Central memory CD8-positive, alpha-beta T cell (primary cell): ENCODE measurements at regions not wholly inside any gene's neighbourhood (a gene's known extent, or its start where the extent isn't known, plus 50 kb on each side); places are given as distances from the start of the nearest gene placed in this dataset.

ENCODE experiments used
- ATAC-seq: fragments of 150-1000 bp; cut with Tn5 transposase; replicated peaks from 2 replicates; pipeline ENCODE4 v1.10.0; 2022; ENCODE audit warnings: mild to moderate bottlenecking, moderate FRiP score, moderate number of reproducible peaks; ENCODE audit not compliant: poor library complexity, severe bottlenecking; ENCODE audit errors: extremely low read depth
- DNase-seq, 2 donors: peaks; one replicate each; pipeline ENCODE4 v3.0.0; 2021; ENCODE audit warnings: low spot score in 2 of 2
- H3K27ac Mint-ChIP-seq: one replicate; pipeline ENCODE4 v1.8.0; 2022; ENCODE audit warnings: low read depth, mild to moderate bottlenecking, moderate library complexity, mixed read lengths
- H3K27me3 Mint-ChIP-seq: one replicate; pipeline ENCODE4 v1.8.0; 2022; ENCODE audit warnings: mixed read lengths
- H3K36me3 Mint-ChIP-seq: one replicate; pipeline ENCODE4 v1.8.0; 2022; ENCODE audit warnings: mild to moderate bottlenecking, moderate library complexity, mixed read lengths; ENCODE audit not compliant: insufficient read depth
- H3K4me1 Mint-ChIP-seq: one replicate; pipeline ENCODE4 v1.8.0; 2022; ENCODE audit warnings: mixed read lengths
- H3K4me3 Mint-ChIP-seq: one replicate; pipeline ENCODE4 v1.8.0; 2022; ENCODE audit warnings: mild to moderate bottlenecking, moderate library complexity, mixed read lengths
- H3K9me3 Mint-ChIP-seq: one replicate; pipeline ENCODE4 v1.8.0; 2022; ENCODE audit warnings: mixed read lengths

DNA sequence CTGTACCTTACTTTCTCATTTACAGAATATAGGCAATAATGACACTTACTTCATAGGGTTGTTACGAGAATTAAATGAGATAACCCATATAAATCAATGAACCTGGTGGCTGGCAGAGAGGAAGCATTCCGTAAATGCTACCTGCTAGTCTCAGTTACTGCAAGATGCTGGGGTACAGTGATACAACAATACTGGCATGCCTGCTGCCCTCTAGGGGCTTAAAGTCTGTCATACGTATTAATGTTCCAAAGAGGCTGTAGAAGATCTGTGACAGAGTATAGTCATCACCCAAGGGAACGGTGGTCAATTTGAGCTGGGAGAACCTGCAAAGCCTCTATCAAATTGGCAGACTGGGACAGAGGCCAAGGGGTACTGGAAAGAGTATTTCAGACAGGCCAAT lies 421.5 kb downstream of the GPAM start:
- no peak for DNase-seq
- Mint-ChIP-seq H3K27me3 (peaks cover 11% of the 10 kb centered on the region), H3K4me1 (no peaks in the 10 kb centered on the region), H3K4me3 (no peak overlapping the region), H3K27ac (no peak overlapping the region), H3K36me3 (no peaks in the 10 kb centered on the region), H3K9me3 (no peaks in the 10 kb centered on the region)
- no peak for ATAC-seq

GRCh38 chr10:111765216-111765615 lies 418.3 kb downstream of the GPAM start:
- Mint-ChIP-seq H3K27ac (no peak overlapping the region), H3K9me3 (peaks cover 2% of the 10 kb centered on the region)
- DNase-seq, result no peak

GRCh38 chr10:111766464-111766863 lies 417.1 kb downstream of the GPAM start:
- DNase-seq, result no peak
- Mint-ChIP-seq H3K4me1 (no peaks in the 10 kb centered on the region), H3K9me3 (peaks cover 5% of the 10 kb centered on the region), H3K4me3 (no peak overlapping the region), H3K27me3 (no peaks in the 10 kb centered on the region), H3K27ac (no peak overlapping the region), H3K36me3 (no peaks in the 10 kb centered on the region)
- ATAC-seq, result no peak

More at GRCh38 chr10:111765216-111765615, 418.3 kb downstream of the GPAM start:
- ATAC-seq, result no peak
- no peaks in the 10 kb centered on the region for H3K4me1 Mint-ChIP-seq
- no peaks in the 10 kb centered on the region for H3K27me3 Mint-ChIP-seq
- H3K4me3 Mint-ChIP-seq, result no peak overlapping the region
- no peaks in the 10 kb centered on the region for H3K36me3 Mint-ChIP-seq

GRCh38 chr10:111767661-111768060 lies 415.9 kb downstream of the GPAM start:
- Mint-ChIP-seq H3K4me1 (no peaks in the 10 kb centered on the region), H3K36me3 (no peaks in the 10 kb centered on the region), H3K4me3 (no peak overlapping the region), H3K9me3 (peaks cover 5% of the 10 kb centered on the region), H3K27me3 (no peaks in the 10 kb centered on the region), H3K27ac (no peak overlapping the region)
- DNase-seq (no peak), ATAC-seq (no peak)

DNA sequence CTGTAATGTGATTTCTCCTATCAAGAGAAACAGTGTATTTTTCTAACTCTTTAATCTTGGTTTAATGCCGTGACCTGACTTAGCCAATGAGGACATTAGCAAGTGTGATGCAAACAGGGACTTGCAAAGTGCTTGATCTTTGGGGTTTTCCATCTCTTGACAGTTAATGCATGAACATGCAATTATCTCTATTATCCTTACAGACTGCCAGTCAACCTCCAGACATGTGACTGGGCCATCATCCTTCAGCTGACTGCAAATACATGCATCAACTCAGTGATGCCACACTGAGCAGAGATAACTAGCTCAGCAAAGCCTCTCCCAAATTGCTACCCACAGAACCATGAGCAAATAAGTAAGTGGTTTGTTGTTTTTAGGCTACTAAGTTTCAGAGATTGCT lies 409.6 kb downstream of the GPAM start:
- Mint-ChIP-seq H3K27me3 (no peaks in the 10 kb centered on the region), H3K4me1 (no peaks in the 10 kb centered on the region), H3K36me3 (no peaks in the 10 kb centered on the region), H3K27ac (no peak overlapping the region), H3K9me3 (peaks cover 5% of the 10 kb centered on the region), H3K4me3 (no peak overlapping the region)
- DNase-seq (no peak), ATAC-seq (no peak)

DNA sequence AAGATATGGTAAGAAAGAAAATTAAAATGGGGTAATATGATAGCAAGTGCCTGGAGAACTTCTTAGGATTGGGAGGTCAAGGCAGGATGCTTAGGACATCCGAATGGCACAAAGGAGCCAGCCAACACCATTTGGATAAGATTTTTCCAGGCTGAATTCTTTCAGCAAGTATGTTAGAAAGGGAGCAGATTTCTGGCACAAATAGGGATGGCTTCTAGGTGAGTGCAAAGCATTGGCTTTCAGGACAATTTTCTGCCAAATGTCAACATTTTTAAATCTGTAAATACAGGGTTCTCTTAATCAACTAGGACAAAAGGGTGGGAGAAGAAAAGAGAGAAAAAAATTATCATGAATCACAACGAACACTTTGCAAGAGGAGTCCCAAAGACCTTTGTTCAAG lies 409.1 kb downstream of the GPAM start:
- Mint-ChIP-seq H3K27ac (no peak overlapping the region), H3K9me3 (peaks cover 9% of the 10 kb centered on the region), H3K36me3 (no peaks in the 10 kb centered on the region), H3K4me3 (no peak overlapping the region), H3K27me3 (no peaks in the 10 kb centered on the region), H3K4me1 (no peaks in the 10 kb centered on the region)
- no peak for DNase-seq
- no peak for ATAC-seq

- no peaks in the 10 kb centered on the region for H3K27me3 Mint-ChIP-seq
- H3K4me3 Mint-ChIP-seq, result no peak overlapping the region
- H3K27ac Mint-ChIP-seq, result no peak overlapping the region
- H3K9me3 Mint-ChIP-seq, result peaks cover 8% of the 10 kb centered on the region
- ATAC-seq (no peak), DNase-seq (no peak)
- H3K36me3 Mint-ChIP-seq, result no peaks in the 10 kb centered on the region
- H3K4me1 Mint-ChIP-seq, result no peaks in the 10 kb centered on the region
Observed at GRCh38 chr10:111784436-111784835, 399.1 kb downstream of the GPAM start.

- Mint-ChIP-seq H3K36me3 (no peaks in the 10 kb centered on the region), H3K4me3 (no peak overlapping the region), H3K4me1 (no peaks in the 10 kb centered on the region), H3K27me3 (no peaks in the 10 kb centered on the region), H3K9me3 (peaks cover 6% of the 10 kb centered on the region), H3K27ac (no peak overlapping the region)
- no peak for DNase-seq
- ATAC-seq, result no peak
Observed at GRCh38 chr10:111784946-111785465, 398.6 kb downstream of the GPAM start.

DNA sequence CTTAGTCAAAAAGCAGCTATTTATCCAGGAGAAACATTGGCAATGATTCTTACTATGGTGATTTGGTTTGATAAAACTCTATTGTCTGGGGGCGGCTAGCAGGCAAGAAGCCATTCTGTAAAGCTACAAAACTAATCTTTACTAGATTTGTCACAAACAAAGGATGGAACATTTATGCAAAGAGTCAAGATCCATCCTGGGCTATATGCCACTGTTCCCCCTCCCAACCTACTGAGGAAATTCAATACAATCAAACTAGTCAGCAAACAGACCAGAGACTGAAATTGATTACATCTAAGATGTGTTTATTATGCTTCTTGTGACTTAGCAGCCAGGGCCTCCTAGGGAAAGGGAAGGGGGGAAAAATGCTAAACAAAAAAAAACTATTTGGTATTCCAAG lies 397.6 kb downstream of the GPAM start:
- H3K9me3 Mint-ChIP-seq, result peaks cover 6% of the 10 kb centered on the region
- no peaks in the 10 kb centered on the region for H3K36me3 Mint-ChIP-seq
- H3K4me3 Mint-ChIP-seq, result no peak overlapping the region
- ATAC-seq (no peak), DNase-seq (no peak)
- H3K27ac Mint-ChIP-seq, result no peak overlapping the region
- H3K4me1 Mint-ChIP-seq, result no peaks in the 10 kb centered on the region
- H3K27me3 Mint-ChIP-seq, result no peaks in the 10 kb centered on the region

GRCh38 chr10:111789821-111790220 lies 393.7 kb downstream of the GPAM start:
- H3K4me3 Mint-ChIP-seq, result no peak overlapping the region
- no peaks in the 10 kb centered on the region for H3K27me3 Mint-ChIP-seq
- no peaks in the 10 kb centered on the region for H3K4me1 Mint-ChIP-seq
- H3K27ac Mint-ChIP-seq, result no peak overlapping the region
- H3K9me3 Mint-ChIP-seq, result peaks cover under 1% of the 10 kb centered on the region
- DNase-seq (no peak), ATAC-seq (no peak)
- H3K36me3 Mint-ChIP-seq, result no peaks in the 10 kb centered on the region

DNA sequence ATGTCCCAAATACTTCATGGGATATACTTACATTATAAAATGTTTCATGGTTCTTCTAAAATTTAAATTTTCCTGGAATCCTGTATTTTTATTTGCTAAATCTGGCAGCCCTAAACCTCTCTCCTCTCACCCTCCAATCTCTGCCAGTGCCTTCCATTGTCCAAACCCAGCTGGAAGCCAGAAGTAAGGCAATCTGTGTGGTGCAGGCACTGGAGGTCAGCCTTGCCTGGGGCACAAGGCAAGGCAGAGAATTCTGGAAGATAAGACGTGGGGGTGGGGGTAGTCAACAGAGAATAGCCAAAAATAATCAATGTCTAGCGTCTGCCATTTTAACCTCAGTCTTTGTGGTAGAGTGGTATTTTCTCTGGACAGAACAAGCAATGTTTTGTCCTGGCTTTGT lies 381.7 kb downstream of the GPAM start:
- no peaks in the 10 kb centered on the region for H3K36me3 Mint-ChIP-seq
- no peaks in the 10 kb centered on the region for H3K9me3 Mint-ChIP-seq
- DNase-seq (no peak), ATAC-seq (no peak)
- no peaks in the 10 kb centered on the region for H3K27me3 Mint-ChIP-seq
- no peaks in the 10 kb centered on the region for H3K4me1 Mint-ChIP-seq
- no peak overlapping the region for H3K27ac Mint-ChIP-seq
- no peak overlapping the region for H3K4me3 Mint-ChIP-seq

GRCh38 chr10:111804781-111805180 lies 378.8 kb downstream of the GPAM start:
- H3K27ac Mint-ChIP-seq, result no peak overlapping the region
- ATAC-seq, result no peak

GRCh38 chr10:111811517-111811916 lies 372.0 kb downstream of the GPAM start:
- no peaks in the 10 kb centered on the region for H3K4me1 Mint-ChIP-seq
- H3K27ac Mint-ChIP-seq, result no peak overlapping the region
- no peak overlapping the region for H3K4me3 Mint-ChIP-seq
- DNase-seq (no peak), ATAC-seq (no peak)
- peaks cover 9% of the 10 kb centered on the region for H3K9me3 Mint-ChIP-seq
- H3K27me3 Mint-ChIP-seq, result peaks cover 18% of the 10 kb centered on the region
- peaks cover 3% of the 10 kb centered on the region for H3K36me3 Mint-ChIP-seq

More at GRCh38 chr10:111804781-111805180, 378.8 kb downstream of the GPAM start:
- H3K27me3 Mint-ChIP-seq, result peaks cover 7% of the 10 kb centered on the region
- no peak overlapping the region for H3K4me3 Mint-ChIP-seq
- H3K9me3 Mint-ChIP-seq, result peaks cover 4% of the 10 kb centered on the region
- DNase-seq, result no peak
- no peaks in the 10 kb centered on the region for H3K36me3 Mint-ChIP-seq
- H3K4me1 Mint-ChIP-seq, result no peaks in the 10 kb centered on the region

DNA sequence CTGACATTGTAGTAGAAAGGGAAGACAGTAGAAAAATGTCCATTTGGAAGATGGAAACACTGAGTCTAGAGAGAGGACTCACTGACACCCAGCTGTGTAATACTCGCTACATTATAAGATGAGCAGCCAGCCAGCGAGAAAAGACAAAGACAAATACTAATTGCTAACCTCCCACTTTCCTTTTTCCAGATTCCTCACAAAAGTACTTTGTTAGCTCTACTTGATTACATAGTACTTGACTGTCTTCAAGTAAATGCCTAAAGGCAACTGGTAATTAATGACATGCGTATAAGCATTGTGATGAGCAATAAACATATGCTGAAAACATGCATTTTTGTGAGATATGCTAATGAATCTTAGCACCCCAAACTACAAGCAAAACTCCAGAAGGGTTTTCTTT lies 363.1 kb downstream of the GPAM start:
- H3K4me3 Mint-ChIP-seq, result no peak overlapping the region
- no peaks in the 10 kb centered on the region for H3K27me3 Mint-ChIP-seq
- ATAC-seq (no peak), DNase-seq (no peak)
- H3K27ac Mint-ChIP-seq, result no peak overlapping the region
- H3K4me1 Mint-ChIP-seq, result no peaks in the 10 kb centered on the region
- H3K9me3 Mint-ChIP-seq, result no peaks in the 10 kb centered on the region
- H3K36me3 Mint-ChIP-seq, result no peaks in the 10 kb centered on the region
